CD8-positive, alpha-beta memory T cell (primary cell): ENCODE measurements at regions not wholly inside any gene's neighbourhood (a gene's known extent, or its start where the extent isn't known, plus 50 kb on each side); places are given as distances from the start of the nearest gene placed in this dataset.

Experiments used
- CTCF ChIA-PET: fragments of 350-600 bp; sonication (Branson Sonifier 250); formaldehyde crosslinking; loops from one replicate; lab custom pipeline; 2021; ENCODE audit warnings: antibody characterized with exemption; lab: Charles Lee
- POLR2A ChIA-PET: fragments of 350-600 bp; sonication (Branson Sonifier 250); formaldehyde crosslinking; loops from one replicate; lab custom pipeline; 2021; ENCODE audit warnings: antibody characterized with exemption; lab: Charles Lee
- DNase-seq, 5 donors: peaks; one replicate each; pipeline versions ENCODE4 v3.0.0 to v3.0.0-alpha.2; 2020 to 2022; ENCODE audit warnings: mixed read lengths in 1 of 5
- H3K27ac ChIP-seq: one replicate; pipeline ENCODE4 v1.7.0; 2013; ENCODE audit warnings: low read depth, mild to moderate bottlenecking, low read length, moderate library complexity
- H3K27me3 ChIP-seq: 2 replicates; pipeline ENCODE4 v1.7.0; 2013; ENCODE audit warnings: low read length, mild to moderate bottlenecking; ENCODE audit not compliant: insufficient read depth, poor library complexity, severe bottlenecking
- H3K36me3 ChIP-seq: 2 replicates; pipeline ENCODE4 v1.7.0; 2013; ENCODE audit warnings: mild to moderate bottlenecking, low read length, moderate library complexity; ENCODE audit not compliant: insufficient read depth
- H3K4me1 ChIP-seq: 2 replicates; pipeline ENCODE4 v1.7.0; 2013; ENCODE audit warnings: mild to moderate bottlenecking, low read length, moderate library complexity; ENCODE audit not compliant: insufficient read depth
- H3K4me3 ChIP-seq: 2 replicates; pipeline ENCODE4 v1.7.0; 2013; ENCODE audit warnings: mild to moderate bottlenecking, low read length
- H3K9me3 ChIP-seq: 2 replicates; pipeline ENCODE4 v1.7.0; 2013; ENCODE audit warnings: mild to moderate bottlenecking, low read length
- H3K27ac Mint-ChIP-seq, 8 donors: one replicate each; pipeline ENCODE4 v1.8.0; 2020 to 2021; ENCODE audit warnings: mixed read lengths in 8 of 8, mild to moderate bottlenecking in 6 of 8, inconsistent platforms in 3 of 8, moderate library complexity in 3 of 8
- H3K27me3 Mint-ChIP-seq, 2 donors: one replicate each; pipeline ENCODE4 v1.8.0; 2020 to 2021; ENCODE audit warnings: mixed read lengths in 2 of 2, mild to moderate bottlenecking in 1 of 2, moderate library complexity in 1 of 2
- H3K36me3 Mint-ChIP-seq, 3 donors: one replicate each; pipeline ENCODE4 v1.8.0; 2020 to 2021; ENCODE audit warnings: mixed read lengths in 3 of 3, inconsistent platforms in 1 of 3, mild to moderate bottlenecking in 1 of 3
- H3K4me1 Mint-ChIP-seq, 3 donors: one replicate each; pipeline ENCODE4 v1.8.0; 2020 to 2021; ENCODE audit warnings: mixed read lengths in 3 of 3, inconsistent platforms in 1 of 3, mild to moderate bottlenecking in 1 of 3
- H3K4me3 Mint-ChIP-seq, 7 donors: one replicate each; pipeline ENCODE4 v1.8.0; 2020 to 2021; ENCODE audit warnings: mixed read lengths in 7 of 7, mild to moderate bottlenecking in 6 of 7, moderate library complexity in 4 of 7, inconsistent platforms in 2 of 7
- H3K9me3 Mint-ChIP-seq, 5 donors: one replicate each; pipeline ENCODE4 v1.8.0; 2020 to 2022; ENCODE audit warnings: mixed read lengths in 5 of 5, mild to moderate bottlenecking in 3 of 5, moderate library complexity in 2 of 5, inconsistent platforms in 1 of 5

DNA sequence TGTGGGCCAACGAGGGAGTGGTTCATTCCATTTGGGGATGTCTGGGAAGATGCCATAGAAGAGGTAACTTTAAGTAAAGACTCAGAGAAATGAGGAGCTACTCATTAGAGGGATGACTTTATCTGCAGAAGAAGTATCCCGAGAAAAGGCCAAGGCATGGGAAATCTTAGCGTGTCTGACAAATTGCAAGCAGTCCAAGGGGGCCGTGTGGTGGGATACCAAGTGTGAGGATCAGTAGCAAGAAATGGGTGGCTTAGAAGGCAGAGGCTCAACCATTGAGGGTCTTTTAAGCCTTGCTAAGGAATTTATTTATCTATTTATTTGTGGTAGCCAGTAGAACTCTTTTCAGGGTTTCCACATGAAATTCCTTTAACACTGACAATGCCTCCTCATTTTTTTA lies 436.4 kb downstream of the RNF144A start:
- Histone ChIP-seq H3K27me3 (no peaks in the 10 kb centered on the region), H3K4me3 (no peak overlapping the region), H3K27ac (no peak overlapping the region), H3K9me3 (no peaks in the 10 kb centered on the region), H3K4me1 (no peaks in the 10 kb centered on the region), H3K36me3 (no peaks in the 10 kb centered on the region)
- ChIA-PET CTCF (no interaction called here), POLR2A (no interaction called here)
- no peaks in the 10 kb centered on the region for H3K36me3 Mint-ChIP-seq
- no peaks in the 10 kb centered on the region for H3K9me3 Mint-ChIP-seq
- peaks cover 9 to 12% of the 10 kb centered on the region in 2 donors for H3K27me3 Mint-ChIP-seq
- H3K4me3 Mint-ChIP-seq, result no peak overlapping the region
- DNase-seq, result no peak
- no peak overlapping the region for H3K27ac Mint-ChIP-seq
- no peaks in the 10 kb centered on the region for H3K4me1 Mint-ChIP-seq

- DNase-seq, result no peak
- Mint-ChIP-seq H3K4me1 (no peaks in the 10 kb centered on the region), H3K36me3 (no peaks in the 10 kb centered on the region), H3K27ac (no peak overlapping the region), H3K27me3 (peaks cover 12 to 22% of the 10 kb centered on the region in 2 donors), H3K9me3 (no peaks in the 10 kb centered on the region), H3K4me3 (no peak overlapping the region)
- no peaks in the 10 kb centered on the region for H3K36me3 ChIP-seq
- H3K27ac ChIP-seq, result no peak overlapping the region
- H3K9me3 ChIP-seq, result no peaks in the 10 kb centered on the region
- ChIA-PET POLR2A (no interaction called here), CTCF (no interaction called here)
- H3K27me3 ChIP-seq, result no peaks in the 10 kb centered on the region
- no peaks in the 10 kb centered on the region for H3K4me1 ChIP-seq
- no peak overlapping the region for H3K4me3 ChIP-seq
Measured at GRCh38 chr2:7355781-7356180, 438.6 kb downstream of the RNF144A start.

DNA sequence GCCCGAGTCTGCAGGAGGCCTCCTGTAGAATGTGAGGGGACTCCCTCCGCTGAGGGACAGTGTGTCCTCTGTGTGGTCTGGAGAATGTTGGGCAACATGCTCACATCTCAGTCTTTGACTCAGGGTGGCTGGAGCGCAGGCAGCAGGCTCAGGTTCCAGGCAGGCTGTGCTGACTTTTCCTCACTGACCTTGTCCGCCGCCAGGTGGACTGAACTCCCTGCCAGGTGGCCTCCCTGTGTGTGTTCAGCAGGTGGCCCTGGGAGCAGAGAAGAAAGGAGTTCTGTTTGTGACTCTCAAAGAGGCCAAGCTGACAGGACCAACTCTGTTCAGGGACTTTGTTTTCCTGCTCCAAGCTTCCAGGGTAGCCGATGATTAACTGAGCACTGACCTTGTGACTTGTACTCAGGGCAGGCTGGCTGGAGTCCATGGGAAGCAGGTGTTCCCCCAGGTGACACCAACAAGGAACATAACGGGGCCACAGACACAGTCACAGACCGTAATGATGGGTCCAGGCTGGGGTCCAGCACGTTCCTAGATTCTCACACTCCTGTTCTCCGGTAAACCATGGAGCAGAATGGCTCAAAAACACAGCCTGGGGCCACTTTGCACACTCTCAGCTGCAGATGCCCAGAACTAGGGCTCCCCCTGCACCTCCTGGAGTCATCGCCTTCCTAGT lies 439.8 kb downstream of the RNF144A start:
- Mint-ChIP-seq H3K4me1 (no peaks in the 10 kb centered on the region), H3K27me3 (peaks cover 12 to 22% of the 10 kb centered on the region in 2 donors), H3K9me3 (no peaks in the 10 kb centered on the region), H3K27ac (no peak overlapping the region), H3K36me3 (no peaks in the 10 kb centered on the region), H3K4me3 (no peak overlapping the region)
- Histone ChIP-seq H3K27me3 (no peaks in the 10 kb centered on the region), H3K36me3 (no peaks in the 10 kb centered on the region), H3K4me3 (no peak overlapping the region), H3K4me1 (no peaks in the 10 kb centered on the region), H3K27ac (no peak overlapping the region), H3K9me3 (no peaks in the 10 kb centered on the region)
- ChIA-PET POLR2A (no interaction called here), CTCF (no interaction called here)
- no peak for DNase-seq

GRCh38 chr2:7357993-7358392 lies 440.8 kb downstream of the RNF144A start:
- H3K4me3 Mint-ChIP-seq, result no peak overlapping the region
- Histone ChIP-seq H3K4me3 (no peak overlapping the region), H3K36me3 (no peaks in the 10 kb centered on the region), H3K4me1 (no peaks in the 10 kb centered on the region), H3K27ac (no peak overlapping the region), H3K9me3 (no peaks in the 10 kb centered on the region), H3K27me3 (no peaks in the 10 kb centered on the region)
- DNase-seq, result no peak
- H3K4me1 Mint-ChIP-seq, result no peaks in the 10 kb centered on the region
- CTCF ChIA-PET, result no interaction called here
- POLR2A ChIA-PET, result no interaction called here
- no peaks in the 10 kb centered on the region for H3K36me3 Mint-ChIP-seq
- peaks cover 10 to 19% of the 10 kb centered on the region in 2 donors for H3K27me3 Mint-ChIP-seq
- no peaks in the 10 kb centered on the region for H3K9me3 Mint-ChIP-seq
- no peak overlapping the region for H3K27ac Mint-ChIP-seq

- ChIA-PET POLR2A (no interaction called here), CTCF (no interaction called here)
- H3K9me3 Mint-ChIP-seq, result no peaks in the 10 kb centered on the region
- H3K36me3 Mint-ChIP-seq, result no peaks in the 10 kb centered on the region
- no peak for DNase-seq
- H3K27me3 ChIP-seq, result no peaks in the 10 kb centered on the region
- no peaks in the 10 kb centered on the region for H3K36me3 ChIP-seq
- no peaks in the 10 kb centered on the region for H3K4me1 ChIP-seq
- no peaks in the 10 kb centered on the region for H3K9me3 ChIP-seq
- H3K4me1 Mint-ChIP-seq, result no peaks in the 10 kb centered on the region
- H3K4me3 ChIP-seq, result no peak overlapping the region
- no peak overlapping the region for H3K27ac ChIP-seq
- H3K27me3 Mint-ChIP-seq, result peaks cover 10 to 19% of the 10 kb centered on the region in 2 donors
- H3K4me3 Mint-ChIP-seq, result no peak overlapping the region
- H3K27ac Mint-ChIP-seq, result no peak overlapping the region
Measured at GRCh38 chr2:7358865-7359447, 441.7 kb downstream of the RNF144A start.

DNA sequence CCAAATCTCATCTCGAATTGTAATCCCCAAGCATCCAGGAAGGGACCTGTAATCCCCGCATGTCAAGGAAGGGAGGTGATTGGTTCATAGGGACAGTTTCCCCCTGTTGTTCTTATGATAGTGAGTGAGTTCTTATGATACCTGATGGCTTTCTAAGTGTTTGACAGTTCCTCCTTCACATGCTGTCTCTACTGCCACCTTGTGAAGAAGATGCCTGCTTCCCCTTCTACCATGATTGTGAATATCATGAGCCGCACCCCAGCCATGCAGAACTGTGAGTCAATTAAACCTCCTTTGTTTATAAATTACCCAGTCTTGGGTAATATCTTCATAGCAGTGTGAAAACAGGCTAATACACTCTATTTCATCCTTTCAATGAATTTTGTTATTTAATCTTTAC lies 446.7 kb downstream of the RNF144A start:
- no peak overlapping the region for H3K27ac Mint-ChIP-seq
- Histone ChIP-seq H3K27ac (no peak overlapping the region), H3K4me3 (no peak overlapping the region), H3K9me3 (no peaks in the 10 kb centered on the region), H3K27me3 (no peaks in the 10 kb centered on the region), H3K4me1 (no peaks in the 10 kb centered on the region), H3K36me3 (no peaks in the 10 kb centered on the region)
- H3K9me3 Mint-ChIP-seq, result peaks cover 4 to 11% (median 7%) of the 10 kb centered on the region in 5 donors
- ChIA-PET POLR2A (no interaction called here), CTCF (no interaction called here)
- peaks cover 0 to 5% (median 0%) of the 10 kb centered on the region in 3 donors for H3K36me3 Mint-ChIP-seq
- H3K4me3 Mint-ChIP-seq, result no peak overlapping the region
- no peaks in the 10 kb centered on the region for H3K4me1 Mint-ChIP-seq
- peaks cover 10 to 16% of the 10 kb centered on the region in 2 donors for H3K27me3 Mint-ChIP-seq
- DNase-seq, result no peak

DNA sequence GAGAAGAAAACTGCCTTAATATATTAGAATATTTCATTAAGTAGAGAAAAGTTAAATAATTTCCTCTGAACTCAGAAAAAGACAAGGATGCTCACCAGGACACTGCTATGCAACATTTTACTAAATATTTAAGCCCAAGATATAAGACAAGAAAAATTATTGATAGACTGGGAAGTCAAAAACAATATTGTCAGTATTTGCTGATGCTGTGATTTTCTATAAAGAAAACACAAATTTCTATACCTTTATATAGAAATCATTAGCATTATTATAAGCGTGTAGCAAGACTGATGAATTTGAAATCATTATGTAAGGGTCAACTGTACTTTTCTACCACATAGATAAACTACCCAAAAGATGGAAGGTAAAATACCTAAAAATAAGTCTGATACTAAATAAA lies 451.0 kb downstream of the RNF144A start:
- no peaks in the 10 kb centered on the region for H3K36me3 ChIP-seq
- no peaks in the 10 kb centered on the region for H3K27me3 ChIP-seq
- ChIA-PET CTCF (no interaction called here), POLR2A (no interaction called here)
- no peak overlapping the region for H3K27ac ChIP-seq
- Mint-ChIP-seq H3K9me3 (peaks cover 9 to 16% (median 12%) of the 10 kb centered on the region in 5 donors), H3K27me3 (peaks cover 1 to 7% of the 10 kb centered on the region in 2 donors), H3K4me1 (no peaks in the 10 kb centered on the region), H3K4me3 (no peak overlapping the region), H3K27ac (no peak overlapping the region), H3K36me3 (peaks cover 0 to 13% (median 0%) of the 10 kb centered on the region in 3 donors)
- H3K4me3 ChIP-seq, result no peak overlapping the region
- H3K9me3 ChIP-seq, result no peaks in the 10 kb centered on the region
- H3K4me1 ChIP-seq, result no peaks in the 10 kb centered on the region
- DNase-seq, result no peak

GRCh38 chr2:7373156-7373555 lies 455.9 kb downstream of the RNF144A start:
- Mint-ChIP-seq H3K27ac (no peak overlapping the region), H3K9me3 (peaks cover 7 to 12% (median 10%) of the 10 kb centered on the region in 5 donors), H3K27me3 (peaks cover 3 to 22% of the 10 kb centered on the region in 2 donors), H3K36me3 (peaks cover 0 to 15% (median 0%) of the 10 kb centered on the region in 3 donors), H3K4me3 (no peak overlapping the region), H3K4me1 (no peaks in the 10 kb centered on the region)
- DNase-seq, result no peak
- H3K9me3 ChIP-seq, result no peaks in the 10 kb centered on the region
- H3K27ac ChIP-seq, result no peak overlapping the region
- H3K4me3 ChIP-seq, result no peak overlapping the region
- ChIA-PET CTCF (no interaction called here), POLR2A (no interaction called here)
- H3K36me3 ChIP-seq, result no peaks in the 10 kb centered on the region
- H3K27me3 ChIP-seq, result no peaks in the 10 kb centered on the region
- no peaks in the 10 kb centered on the region for H3K4me1 ChIP-seq
